Astrocyte (in vitro differentiated cells and primary cell): ENCODE measurements at regions not wholly inside any gene's neighbourhood (a gene's known extent, or its start where the extent isn't known, plus 50 kb on each side); places are given as distances from the start of the nearest gene placed in this dataset.

ENCODE experiments used
- CTCF ChIP-seq: IDR thresholded peaks from 2 replicates; pipeline ENCODE4 v1.5.1; 2011; ENCODE audit warnings: low read depth, mild to moderate bottlenecking, inconsistent platforms, low read length, moderate library complexity; ENCODE audit not compliant: insufficient read depth
- EZH2 ChIP-seq: IDR thresholded peaks from 2 replicates; pipeline ENCODE4 v1.6.1; 2012; ENCODE audit warnings: mild to moderate bottlenecking, low read length, inconsistent platforms; ENCODE audit not compliant: insufficient read depth

GRCh38 chr16:54628796-54629625, 301.7 kb upstream of the IRX5 start:
- TF ChIP-seq CTCF (no peak), EZH2 (no peak)
